EL (cell line): ENCODE measurements at regions not wholly inside any gene's neighbourhood (a gene's known extent, or its start where the extent isn't known, plus 50 kb on each side); places are given as distances from the start of the nearest gene placed in this dataset.

Experiments
- DNase-seq: peaks from one replicate; pipeline ENCODE4 v3.0.0-alpha.2; 2016

GRCh38 chr12:132423820-132424645 is 65.9 kb upstream of the FBRSL1 start:
- no peak for DNase-seq

- DNase-seq: no peak
Measured at GRCh38 chr12:132423251-132423819, 66.6 kb upstream of the FBRSL1 start.

GRCh38 chr12:132422381-132423043 is 67.4 kb upstream of the FBRSL1 start:
- DNase-seq: no peak

- DNase-seq: no peak
Measured at GRCh38 chr12:132422040-132422380, 67.9 kb upstream of the FBRSL1 start.

GRCh38 chr12:132419631-132420246 is 70.2 kb upstream of the FBRSL1 start:
- DNase-seq: no peak

- no peak for DNase-seq
Measured at GRCh38 chr12:132418393-132418925, 71.5 kb upstream of the FBRSL1 start.

GRCh38 chr12:132417741-132418140 is 72.2 kb upstream of the FBRSL1 start:
- no peak for DNase-seq

GRCh38 chr12:132416827-132417226 is 73.1 kb upstream of the FBRSL1 start:
- no peak for DNase-seq

- no peak for DNase-seq
Measured at GRCh38 chr12:132416121-132416673, 73.8 kb upstream of the FBRSL1 start.

GRCh38 chr12:132415327-132416120 is 74.4 kb upstream of the FBRSL1 start:
- DNase-seq: no peak

- peak; percentile 75 for DNase-seq
Measured at GRCh38 chr12:132414634-132415326, 75.2 kb upstream of the FBRSL1 start.

- no peak for DNase-seq
Measured at GRCh38 chr12:132413931-132414588, 75.9 kb upstream of the FBRSL1 start.

GRCh38 chr12:132411457-132411856 is 78.5 kb upstream of the FBRSL1 start:
- DNase-seq: no peak

- no peak for DNase-seq
Measured at GRCh38 chr12:132410849-132411248, 79.1 kb upstream of the FBRSL1 start.

GRCh38 chr12:132410296-132410625 is 79.7 kb upstream of the FBRSL1 start:
- no peak for DNase-seq

GRCh38 chr12:132409495-132410295 is 80.3 kb upstream of the FBRSL1 start:
- no peak for DNase-seq

- DNase-seq: no peak
Measured at GRCh38 chr12:132408626-132409494, 79.5 kb upstream of the GALNT9 start.

- no peak for DNase-seq
Measured at GRCh38 chr12:132407992-132408391, 78.6 kb upstream of the GALNT9 start.

GRCh38 chr12:132407451-132407961 is 78.1 kb upstream of the GALNT9 start:
- DNase-seq: no peak
